Mesothelial cell of epicardium (in vitro differentiated cells): ENCODE measurements at regions not wholly inside any gene's neighbourhood (a gene's known extent, or its start where the extent isn't known, plus 50 kb on each side); places are given as distances from the start of the nearest gene placed in this dataset.

Experiments
- DNase-seq, 2 experiments: peaks; one replicate each; pipeline ENCODE4 v3.0.0; 2021; ENCODE audit warnings: low spot score in 2 of 2; ENCODE audit not compliant: unreplicated experiment in 2 of 2
- H3K27ac Mint-ChIP-seq: 2 replicates; pipeline ENCODE4 v1.8.0; 2021; ENCODE audit warnings: mixed read lengths
- H3K27me3 Mint-ChIP-seq: 2 replicates; pipeline ENCODE4 v1.8.0; 2021; ENCODE audit warnings: low read depth, mixed read lengths
- H3K36me3 Mint-ChIP-seq: 2 replicates; pipeline ENCODE4 v1.8.0; 2021; ENCODE audit warnings: mixed read lengths
- H3K4me1 Mint-ChIP-seq: 2 replicates; pipeline ENCODE4 v1.8.0; 2021; ENCODE audit warnings: mixed read lengths
- H3K4me3 Mint-ChIP-seq: 2 replicates; pipeline ENCODE4 v1.8.0; 2021; ENCODE audit warnings: mild to moderate bottlenecking, moderate library complexity, mixed read lengths
- H3K9me3 Mint-ChIP-seq: 2 replicates; pipeline ENCODE4 v1.8.0; 2021; ENCODE audit warnings: mixed read lengths
- CTCF ChIP-seq: fragments of 200-600 bp; sonication (generic); IDR thresholded peaks from one replicate; pipeline ENCODE4 v1.5.0; 2021; ENCODE audit warnings: antibody characterized with exemption; ENCODE audit not compliant: unreplicated experiment

GRCh38 chr9:95738438-95738837, 137.1 kb upstream of the ERCC6L2 start:
- Mint-ChIP-seq H3K9me3 (no peaks in the 10 kb centered on the region), H3K27ac (no peak overlapping the region), H3K27me3 (no peaks in the 10 kb centered on the region), H3K4me3 (no peak overlapping the region), H3K4me1 (peaks cover 14% of the 10 kb centered on the region), H3K36me3 (no peaks in the 10 kb centered on the region)
- TF ChIP-seq CTCF: no peak
- DNase-seq: no peak

GRCh38 chr9:95736891-95737522, 138.5 kb upstream of the ERCC6L2 start:
- H3K27me3 Mint-ChIP-seq: no peaks in the 10 kb centered on the region
- H3K36me3 Mint-ChIP-seq: no peaks in the 10 kb centered on the region
- no peak for DNase-seq
- H3K27ac Mint-ChIP-seq: no peak overlapping the region
- TF ChIP-seq CTCF: no peak
- H3K4me3 Mint-ChIP-seq: no peak overlapping the region
- H3K4me1 Mint-ChIP-seq: peaks cover 24% of the 10 kb centered on the region
- no peaks in the 10 kb centered on the region for H3K9me3 Mint-ChIP-seq

GRCh38 chr9:95736370-95736769, 139.1 kb upstream of the ERCC6L2 start:
- peaks cover 26% of the 10 kb centered on the region for H3K4me1 Mint-ChIP-seq
- no peak overlapping the region for H3K4me3 Mint-ChIP-seq
- no peak for DNase-seq
- no peaks in the 10 kb centered on the region for H3K27me3 Mint-ChIP-seq
- H3K27ac Mint-ChIP-seq: no peak overlapping the region
- H3K36me3 Mint-ChIP-seq: no peaks in the 10 kb centered on the region
- no peaks in the 10 kb centered on the region for H3K9me3 Mint-ChIP-seq
- peak; percentile 39 for TF ChIP-seq CTCF

GRCh38 chr9:95735701-95736100, 139.8 kb upstream of the ERCC6L2 start:
- Mint-ChIP-seq H3K4me3 (no peak overlapping the region), H3K27ac (no peak overlapping the region)
- TF ChIP-seq CTCF: no peak

GRCh38 chr9:95733741-95734666, 141.5 kb upstream of the ERCC6L2 start:
- H3K36me3 Mint-ChIP-seq: no peaks in the 10 kb centered on the region
- no peak overlapping the region for H3K27ac Mint-ChIP-seq
- H3K27me3 Mint-ChIP-seq: no peaks in the 10 kb centered on the region
- H3K4me1 Mint-ChIP-seq: peaks cover 20% of the 10 kb centered on the region
- no peak overlapping the region for H3K4me3 Mint-ChIP-seq
- no peak for TF ChIP-seq CTCF
- H3K9me3 Mint-ChIP-seq: no peaks in the 10 kb centered on the region
- no peak for DNase-seq

More at GRCh38 chr9:95735701-95736100, 139.8 kb upstream of the ERCC6L2 start:
- no peak for DNase-seq
- Mint-ChIP-seq H3K9me3 (no peaks in the 10 kb centered on the region), H3K36me3 (no peaks in the 10 kb centered on the region), H3K4me1 (peaks cover 26% of the 10 kb centered on the region), H3K27me3 (no peaks in the 10 kb centered on the region)
